Muscle of back (tissue), 3 donors: ENCODE measurements at regions not wholly inside any gene's neighbourhood (a gene's known extent, or its start where the extent isn't known, plus 50 kb on each side); places are given as distances from the start of the nearest gene placed in this dataset.

Experiments
- DNase-seq, 3 donors: peaks; one replicate each; pipeline versions ENCODE4 v3.0.0 to v3.0.0-alpha.2; 2013

- no peak for DNase-seq
Observed at GRCh38 chr7:35450456-35451214, 196.7 kb upstream of the TBX20 start.

- peak in 2 of 3 donors; percentile 3 to 26 for DNase-seq
Observed at GRCh38 chr7:35448486-35448885, 194.6 kb upstream of the TBX20 start.

- no peak for DNase-seq
Observed at GRCh38 chr7:35446091-35446490, 192.2 kb upstream of the TBX20 start.

- DNase-seq = no peak
Observed at GRCh38 chr7:35437619-35438275, 183.8 kb upstream of the TBX20 start.

GRCh38 chr7:35436452-35436851 is 182.6 kb upstream of the TBX20 start:
- DNase-seq = no peak

- DNase-seq = no peak
Observed at GRCh38 chr7:35430547-35431153, 176.8 kb upstream of the TBX20 start.

- peak; percentile 13 to 41 (median 22) for DNase-seq
Observed at GRCh38 chr7:35424869-35425495, 171.1 kb upstream of the TBX20 start.

GRCh38 chr7:35424440-35424839 is 170.5 kb upstream of the TBX20 start:
- DNase-seq = no peak

- no peak for DNase-seq
Observed at GRCh38 chr7:35422715-35423114, 168.8 kb upstream of the TBX20 start.

- peak in 1 of 3 donors; percentile 9 for DNase-seq
Observed at GRCh38 chr7:35420656-35421055, 166.8 kb upstream of the TBX20 start.

- no peak for DNase-seq
Observed at GRCh38 chr7:35419391-35419755, 165.5 kb upstream of the TBX20 start.

- DNase-seq = no peak
Observed at GRCh38 chr7:35418716-35419390, 165.0 kb upstream of the TBX20 start.

- DNase-seq = no peak
Observed at GRCh38 chr7:35416568-35416967, 162.7 kb upstream of the TBX20 start.

- no peak for DNase-seq
Observed at GRCh38 chr7:35415411-35415822, 161.5 kb upstream of the TBX20 start.

- no peak for DNase-seq
Observed at GRCh38 chr7:35411331-35411730, 157.4 kb upstream of the TBX20 start.

- no peak for DNase-seq
Observed at GRCh38 chr7:35405461-35405860, 151.6 kb upstream of the TBX20 start.

- no peak for DNase-seq
Observed at GRCh38 chr7:35401217-35401879, 147.4 kb upstream of the TBX20 start.

- no peak for DNase-seq
Observed at GRCh38 chr7:35399840-35400239, 145.9 kb upstream of the TBX20 start.

- no peak for DNase-seq
Observed at GRCh38 chr7:35399216-35399615, 145.3 kb upstream of the TBX20 start.

GRCh38 chr7:35398518-35398917 is 144.6 kb upstream of the TBX20 start:
- DNase-seq = no peak

- DNase-seq = no peak
Observed at GRCh38 chr7:35390146-35390545, 136.2 kb upstream of the TBX20 start.

GRCh38 chr7:35389636-35390035 is 135.7 kb upstream of the TBX20 start:
- DNase-seq = no peak
